ENCODE measurements at regions not wholly inside any gene's neighbourhood (a gene's known extent, or its start where the extent isn't known, plus 50 kb on each side); places are given as distances from the start of the nearest gene placed in this dataset.

DNA sequence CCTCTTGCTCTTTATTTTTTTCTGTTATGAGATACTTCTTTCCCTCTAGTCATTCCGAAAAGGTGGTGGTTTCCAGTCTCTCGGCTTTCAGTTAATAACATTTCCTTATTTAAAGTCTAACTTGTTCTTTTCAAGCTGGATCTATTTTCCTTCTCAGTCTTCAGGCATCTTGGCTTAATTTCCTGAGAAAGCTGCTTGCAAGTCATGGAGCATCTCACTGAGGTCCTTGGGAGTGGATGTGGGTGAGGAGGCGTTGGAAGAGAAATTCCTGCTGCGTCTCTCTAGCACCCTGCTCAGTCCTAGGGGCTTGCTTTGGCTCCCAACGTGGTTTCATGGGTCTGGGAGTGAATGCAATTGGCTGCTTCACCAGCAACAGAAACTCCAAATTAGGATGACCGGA lies 210.2 kb upstream of the MKI67 start:
- H3K4me1 Mint-ChIP-seq = peaks cover 9% of the 10 kb centered on the region
- H3K4me3 Mint-ChIP-seq = no peak overlapping the region
- H3K36me3 Mint-ChIP-seq (ENCODE audit: low read depth) = no peaks in the 10 kb centered on the region
- H3K27me3 Mint-ChIP-seq (ENCODE audit: low read depth, poor library complexity) = peaks cover 18% of the 10 kb centered on the region
- TF ChIP-seq, protein P1, sequence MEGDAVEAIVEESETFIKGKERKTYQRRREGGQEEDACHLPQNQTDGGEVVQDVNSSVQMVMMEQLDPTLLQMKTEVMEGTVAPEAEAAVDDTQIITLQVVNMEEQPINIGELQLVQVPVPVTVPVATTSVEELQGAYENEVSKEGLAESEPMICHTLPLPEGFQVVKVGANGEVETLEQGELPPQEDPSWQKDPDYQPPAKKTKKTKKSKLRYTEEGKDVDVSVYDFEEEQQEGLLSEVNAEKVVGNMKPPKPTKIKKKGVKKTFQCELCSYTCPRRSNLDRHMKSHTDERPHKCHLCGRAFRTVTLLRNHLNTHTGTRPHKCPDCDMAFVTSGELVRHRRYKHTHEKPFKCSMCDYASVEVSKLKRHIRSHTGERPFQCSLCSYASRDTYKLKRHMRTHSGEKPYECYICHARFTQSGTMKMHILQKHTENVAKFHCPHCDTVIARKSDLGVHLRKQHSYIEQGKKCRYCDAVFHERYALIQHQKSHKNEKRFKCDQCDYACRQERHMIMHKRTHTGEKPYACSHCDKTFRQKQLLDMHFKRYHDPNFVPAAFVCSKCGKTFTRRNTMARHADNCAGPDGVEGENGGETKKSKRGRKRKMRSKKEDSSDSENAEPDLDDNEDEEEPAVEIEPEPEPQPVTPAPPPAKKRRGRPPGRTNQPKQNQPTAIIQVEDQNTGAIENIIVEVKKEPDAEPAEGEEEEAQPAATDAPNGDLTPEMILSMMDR (IDR thresholded peaks at IDR 0.05) = no peak
- H3K27ac Mint-ChIP-seq = no peak overlapping the region
- DNase-seq = no peak
- H3K9me3 Mint-ChIP-seq = peaks cover 5% of the 10 kb centered on the region

DNA sequence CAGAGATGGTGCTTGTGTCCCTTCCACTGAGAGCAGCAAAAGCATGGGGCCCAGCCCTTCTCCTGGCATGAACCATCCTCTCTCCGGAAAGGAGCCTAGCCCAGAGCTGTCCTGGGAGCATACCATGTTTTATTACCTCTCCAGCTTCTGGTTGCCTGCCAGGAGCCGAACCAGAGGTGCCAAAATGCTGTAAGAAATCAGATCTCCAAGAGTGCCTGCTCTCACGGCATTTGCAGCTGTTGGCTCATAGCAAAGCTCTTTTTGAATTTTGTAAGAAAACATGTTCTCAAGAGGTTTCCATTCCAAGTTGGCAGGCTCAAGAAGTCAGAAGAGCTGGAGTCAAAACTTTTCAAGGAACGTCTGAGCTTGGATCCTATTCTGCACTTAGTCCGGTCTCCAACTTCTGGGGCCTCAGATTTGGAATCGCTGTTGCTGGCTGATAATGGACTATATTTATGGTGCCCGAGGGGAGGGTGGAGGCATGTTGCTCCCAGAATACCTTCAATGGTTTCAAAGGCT lies 211.7 kb upstream of the MKI67 start:
- H3K4me1 Mint-ChIP-seq = peaks cover 9% of the 10 kb centered on the region
- TF ChIP-seq, protein P1 (IDR thresholded peaks at IDR 0.05) = no peak
- no peak for DNase-seq
- no peaks in the 10 kb centered on the region for H3K36me3 Mint-ChIP-seq (ENCODE audit: low read depth)
- no peak overlapping the region for H3K27ac Mint-ChIP-seq
- H3K4me3 Mint-ChIP-seq = no peak overlapping the region
- H3K9me3 Mint-ChIP-seq = no peaks in the 10 kb centered on the region
- peaks cover 22% of the 10 kb centered on the region for H3K27me3 Mint-ChIP-seq (ENCODE audit: low read depth, poor library complexity)

DNA sequence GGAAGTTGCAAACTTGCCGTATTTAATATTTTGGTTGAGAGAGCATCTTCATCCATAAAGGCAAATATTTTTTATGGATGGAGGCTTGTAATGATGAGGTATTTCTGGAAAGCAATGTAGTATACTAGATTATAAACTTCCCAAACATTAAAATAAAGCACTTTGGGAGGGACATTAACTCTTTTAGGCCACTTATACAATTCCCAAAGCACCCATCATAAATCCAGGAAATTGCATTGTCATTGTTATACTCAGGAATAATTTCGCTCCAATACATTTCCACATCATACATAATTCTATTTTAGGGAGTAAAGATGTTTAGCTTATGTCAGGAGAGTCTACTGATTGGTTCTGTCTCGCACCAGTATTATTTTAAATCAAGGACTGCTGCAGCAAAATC lies 212.7 kb upstream of the MKI67 start:
- DNase-seq = no peak
- Mint-ChIP-seq H3K27ac (no peak overlapping the region), H3K4me1 (peaks cover 9% of the 10 kb centered on the region), H3K4me3 (no peak overlapping the region), H3K9me3 (no peaks in the 10 kb centered on the region), H3K27me3 (ENCODE audit: low read depth, poor library complexity) (peaks cover 22% of the 10 kb centered on the region), H3K36me3 (ENCODE audit: low read depth) (no peaks in the 10 kb centered on the region)
- TF ChIP-seq, protein P1 (IDR thresholded peaks at IDR 0.05) = no peak

DNA sequence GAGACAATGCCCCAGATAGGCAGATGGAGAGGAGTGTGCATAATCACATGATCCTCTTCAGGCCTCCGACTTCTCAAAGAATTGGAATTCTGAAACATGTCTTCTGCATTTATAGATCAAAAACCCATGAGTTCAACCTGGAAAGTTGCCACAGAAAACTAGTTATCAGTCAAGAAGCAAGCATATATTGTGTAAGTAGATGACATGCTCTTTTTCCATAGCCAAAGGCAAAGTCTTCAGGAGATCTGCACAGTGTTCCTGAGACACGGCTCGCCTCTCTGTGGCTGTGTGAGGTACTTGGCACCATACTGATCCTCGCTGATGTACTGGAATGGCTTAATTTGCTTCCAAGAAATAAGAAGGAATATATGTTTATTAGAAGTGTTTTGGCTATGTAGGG lies 213.5 kb upstream of the MKI67 start:
- TF ChIP-seq, protein P1 (IDR thresholded peaks at IDR 0.05) = no peak
- Mint-ChIP-seq H3K27ac (no peak overlapping the region), H3K36me3 (ENCODE audit: low read depth) (no peaks in the 10 kb centered on the region), H3K27me3 (ENCODE audit: low read depth, poor library complexity) (peaks cover 23% of the 10 kb centered on the region), H3K4me3 (no peak overlapping the region), H3K4me1 (peaks cover 9% of the 10 kb centered on the region), H3K9me3 (no peaks in the 10 kb centered on the region)
- no peak for DNase-seq

DNA sequence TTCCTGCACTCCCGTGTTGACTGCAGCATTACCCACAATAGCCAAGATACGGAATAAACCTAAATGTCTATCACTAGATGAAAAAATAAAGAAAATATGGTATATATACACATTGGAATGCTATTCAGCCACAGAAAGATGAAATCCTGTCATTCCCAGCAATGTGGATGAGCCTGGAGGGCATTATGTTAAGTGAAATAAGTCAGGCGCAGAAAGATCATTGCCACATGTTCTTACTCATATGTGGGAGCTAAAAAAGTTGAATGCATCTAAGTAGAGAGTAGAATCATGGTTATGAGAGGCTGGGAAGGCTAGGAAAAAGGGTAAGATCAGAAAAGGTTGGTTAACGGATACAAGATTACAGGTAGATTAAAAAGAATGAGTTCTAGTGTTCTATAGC lies 219.1 kb upstream of the MKI67 start:
- no peak overlapping the region for H3K4me3 Mint-ChIP-seq
- H3K9me3 Mint-ChIP-seq = no peaks in the 10 kb centered on the region
- DNase-seq = no peak
- H3K4me1 Mint-ChIP-seq = no peaks in the 10 kb centered on the region
- H3K27me3 Mint-ChIP-seq (ENCODE audit: low read depth, poor library complexity) = peaks cover 11% of the 10 kb centered on the region
- H3K36me3 Mint-ChIP-seq (ENCODE audit: low read depth) = no peaks in the 10 kb centered on the region
- TF ChIP-seq, protein P1 (IDR thresholded peaks at IDR 0.05) = no peak
- H3K27ac Mint-ChIP-seq = no peak overlapping the region

DNA sequence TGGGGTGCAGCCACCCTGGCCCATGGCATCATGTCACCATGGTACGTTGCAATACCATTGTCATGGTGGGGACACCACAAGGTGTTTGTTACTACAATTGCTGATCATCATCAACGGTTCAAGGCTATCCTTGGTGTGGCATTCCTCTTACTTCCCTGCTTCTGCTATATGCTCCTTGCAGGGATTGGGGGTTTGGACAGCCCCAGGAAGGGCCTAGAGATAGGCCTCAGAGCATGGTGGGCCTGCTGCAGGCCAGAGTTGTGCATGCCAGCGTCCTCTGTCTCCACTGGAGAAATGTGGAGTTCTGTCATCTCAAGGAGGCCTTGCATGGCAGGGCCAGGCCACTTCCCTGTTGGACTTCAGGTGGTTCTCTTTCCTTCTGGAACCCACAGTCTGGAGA lies 234.6 kb upstream of the MKI67 start:
- TF ChIP-seq, protein P1 (IDR thresholded peaks at IDR 0.05) = no peak
- no peak overlapping the region for H3K27ac Mint-ChIP-seq
- H3K4me3 Mint-ChIP-seq = no peak overlapping the region
- peaks cover 11% of the 10 kb centered on the region for H3K9me3 Mint-ChIP-seq
- DNase-seq = no peak
- peaks cover 15% of the 10 kb centered on the region for H3K27me3 Mint-ChIP-seq (ENCODE audit: low read depth, poor library complexity)
- peaks cover 6% of the 10 kb centered on the region for H3K4me1 Mint-ChIP-seq
- no peaks in the 10 kb centered on the region for H3K36me3 Mint-ChIP-seq (ENCODE audit: low read depth)
